ENCODE measurements at regions not wholly inside any gene's neighbourhood (a gene's known extent, or its start where the extent isn't known, plus 50 kb on each side); places are given as distances from the start of the nearest gene placed in this dataset.

DNA sequence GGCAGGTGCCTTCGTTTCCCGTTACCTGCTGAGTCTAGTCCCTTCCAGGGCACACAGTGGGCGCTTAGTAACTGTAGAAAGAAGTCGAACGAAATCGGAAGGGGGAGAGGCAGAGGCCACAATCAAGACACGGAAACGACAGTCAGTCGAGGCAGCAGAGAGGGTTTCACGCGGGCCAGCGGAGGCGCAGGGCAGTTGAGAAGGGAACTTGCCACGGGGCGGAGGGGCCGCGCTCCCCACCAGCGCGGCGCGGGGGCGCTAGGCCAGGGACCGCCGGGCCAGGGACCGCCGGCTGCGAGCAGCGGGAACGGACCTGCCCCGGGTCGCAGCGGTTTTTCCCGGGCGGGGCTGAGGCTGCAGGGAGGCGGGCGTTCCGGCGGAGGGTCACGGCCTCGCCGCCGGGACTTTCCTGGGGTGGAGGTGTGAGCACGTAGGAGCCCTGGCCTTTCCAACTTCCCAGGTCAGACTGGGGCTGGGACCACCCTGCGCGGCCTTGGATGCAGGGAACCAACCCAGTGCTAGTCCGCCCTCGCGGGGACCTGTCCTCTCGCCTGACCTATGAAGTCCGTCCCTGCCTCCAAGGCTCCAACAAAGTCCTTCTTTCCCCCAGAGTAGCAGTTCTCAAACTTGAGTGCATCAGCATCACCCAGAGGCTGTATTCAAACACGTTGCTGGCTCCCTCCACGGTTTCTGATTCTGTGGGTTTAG lies 150.1 kb upstream of the FGGY start:
- DNase-seq: peak; percentile 34

DNA sequence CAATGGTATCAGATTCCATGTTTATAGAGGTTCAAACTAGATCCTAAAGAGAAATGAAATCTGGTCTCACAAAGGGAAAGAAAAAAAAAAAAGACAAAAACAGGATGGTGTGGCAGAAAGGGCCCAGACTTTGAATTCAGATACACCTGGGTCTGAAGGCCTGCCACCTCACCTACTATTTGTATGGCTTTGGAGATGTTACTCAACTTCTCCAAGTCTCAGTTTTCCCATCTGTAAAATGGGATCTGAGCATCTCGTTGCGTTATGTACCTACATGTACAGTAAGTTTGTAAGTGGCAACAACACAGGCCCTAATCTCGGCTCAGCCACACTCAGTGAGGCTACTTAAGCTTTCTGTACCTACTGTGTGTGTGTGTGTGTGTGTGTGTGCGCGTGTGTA lies 147.5 kb upstream of the FGGY start:
- no peak for DNase-seq

DNA sequence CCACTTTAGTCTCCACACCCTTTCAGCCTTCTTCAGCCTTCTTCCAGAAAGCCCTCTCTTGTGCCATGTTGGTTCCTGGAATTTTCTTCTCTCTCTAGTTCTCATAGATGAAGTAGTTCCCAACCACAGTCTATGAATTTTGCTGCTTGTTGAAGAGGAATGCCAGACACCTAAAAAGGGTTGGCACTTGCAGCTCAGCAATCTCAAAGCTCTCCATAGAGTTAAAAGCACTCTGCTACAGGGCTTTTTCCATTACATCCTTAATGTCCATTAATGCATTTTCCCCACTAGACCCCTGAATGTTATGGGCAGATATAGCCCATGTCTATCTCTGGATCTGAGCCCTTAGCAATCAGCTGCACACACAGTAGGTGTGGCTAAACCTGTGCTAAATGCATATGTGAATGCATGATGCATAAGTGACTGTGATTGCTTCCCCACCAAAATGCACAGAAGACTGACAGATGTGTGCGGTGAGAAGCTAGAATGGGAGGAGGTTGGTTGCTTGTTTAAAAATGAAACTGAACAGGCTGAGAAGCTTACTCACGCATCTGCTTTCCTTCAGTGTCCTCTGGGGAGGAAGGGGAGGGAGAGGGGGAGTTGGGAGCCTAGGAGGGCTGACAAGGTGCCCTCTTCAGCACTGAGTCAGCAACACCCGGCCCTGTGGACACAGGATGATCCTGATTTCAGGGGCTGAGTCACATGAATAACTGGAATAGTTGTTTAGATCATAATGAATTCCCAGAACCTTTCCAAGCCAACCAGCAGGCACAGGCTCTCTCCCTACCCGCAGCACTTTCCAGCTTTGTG lies 146.1 kb upstream of the FGGY start:
- peak; percentile 51 for DNase-seq

DNA sequence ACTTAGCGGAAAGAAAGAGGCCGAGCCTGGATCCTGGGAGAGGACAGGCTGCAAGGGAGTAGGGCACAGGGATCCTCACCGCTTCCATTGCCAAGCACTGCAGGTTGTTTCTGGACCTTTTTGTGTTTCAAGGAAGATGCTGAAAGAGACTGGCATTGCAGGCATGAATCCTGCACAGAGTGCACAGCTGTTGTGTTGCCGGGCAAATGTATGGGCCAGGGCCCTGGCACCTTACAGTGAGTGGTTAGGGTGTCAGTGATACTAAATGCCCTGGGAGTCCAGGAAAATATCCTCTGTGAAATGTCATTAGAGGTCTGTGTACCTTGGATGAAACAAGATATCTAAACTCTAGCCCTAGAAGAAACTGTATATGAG lies 145.5 kb upstream of the FGGY start:
- DNase-seq: no peak

DNA sequence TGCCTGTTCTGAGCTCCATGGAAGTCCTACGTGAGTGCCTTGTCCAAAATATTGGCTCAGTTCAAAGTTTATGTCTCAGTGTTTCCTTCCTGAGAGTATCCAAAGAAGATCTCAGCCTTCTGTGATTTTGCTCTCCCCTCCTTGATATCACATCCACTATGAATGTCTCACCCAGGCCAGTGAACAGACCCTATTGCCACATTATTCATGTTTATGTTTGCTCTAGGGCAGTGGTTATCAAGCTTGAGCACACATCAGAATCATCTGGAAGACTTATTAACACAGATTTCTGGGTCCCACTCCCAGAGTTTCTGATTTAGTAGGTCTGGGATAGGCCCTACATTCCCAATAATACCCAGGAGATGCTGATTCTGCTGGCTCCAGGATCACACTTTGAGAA lies 145.0 kb upstream of the FGGY start:
- DNase-seq: no peak

DNA sequence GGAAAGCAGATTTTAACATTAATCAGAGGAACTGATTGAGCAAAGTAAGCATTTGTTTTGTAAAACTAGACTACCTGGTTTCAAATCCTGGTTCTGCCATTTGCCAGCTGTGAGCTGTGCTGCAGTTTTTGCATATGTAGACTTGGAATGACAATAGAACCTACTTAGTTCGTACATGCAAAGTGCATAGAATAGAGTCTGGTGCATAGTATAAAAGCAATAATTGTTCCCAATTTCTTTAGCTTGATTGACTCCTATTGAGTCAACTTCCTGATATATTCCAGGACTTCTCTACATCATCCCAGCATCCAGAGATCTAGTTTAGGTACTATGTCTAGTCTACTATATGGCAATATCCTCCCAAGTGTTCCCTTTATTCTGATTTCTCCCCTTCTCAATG lies 144.4 kb upstream of the FGGY start:
- no peak for DNase-seq

DNA sequence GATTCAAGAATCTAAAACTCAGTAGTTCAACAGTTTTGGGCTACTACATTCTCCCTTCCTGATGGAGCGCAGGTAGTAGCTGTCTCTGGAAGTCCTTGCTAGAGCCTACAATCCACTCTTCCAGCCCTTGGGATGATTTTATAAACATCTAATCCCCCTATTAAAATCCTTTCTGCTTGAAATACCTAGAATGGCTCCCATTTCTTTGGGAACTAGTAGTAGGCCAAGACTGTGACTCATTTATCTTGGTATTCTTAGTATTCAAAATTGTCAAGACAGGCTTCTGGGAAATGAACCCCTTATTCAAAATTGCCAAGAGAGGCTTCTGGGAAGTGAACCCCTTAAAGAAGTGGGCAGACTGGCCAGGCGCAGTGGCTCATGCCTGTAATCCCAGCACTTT lies 142.5 kb upstream of the FGGY start:
- no peak for DNase-seq

DNA sequence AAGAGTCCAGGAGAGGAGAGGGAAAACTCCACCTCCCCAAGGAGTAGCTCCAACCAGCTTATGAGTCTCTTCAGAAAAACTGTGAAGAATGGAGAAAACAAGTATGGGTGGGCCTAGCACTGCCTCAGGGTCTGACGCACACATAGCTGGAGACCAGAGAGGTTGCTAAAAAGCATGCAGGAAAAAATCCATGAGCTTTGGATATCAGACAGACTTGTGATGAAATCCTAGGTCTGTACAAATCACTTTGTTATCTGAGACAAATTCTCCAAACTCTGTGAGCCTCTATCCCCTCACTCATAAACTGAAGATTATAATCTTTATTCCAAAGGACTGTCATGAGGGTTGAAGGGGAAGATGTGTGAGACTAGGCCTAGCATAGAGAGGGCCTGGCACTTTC lies 141.5 kb upstream of the FGGY start:
- no peak for DNase-seq

DNA sequence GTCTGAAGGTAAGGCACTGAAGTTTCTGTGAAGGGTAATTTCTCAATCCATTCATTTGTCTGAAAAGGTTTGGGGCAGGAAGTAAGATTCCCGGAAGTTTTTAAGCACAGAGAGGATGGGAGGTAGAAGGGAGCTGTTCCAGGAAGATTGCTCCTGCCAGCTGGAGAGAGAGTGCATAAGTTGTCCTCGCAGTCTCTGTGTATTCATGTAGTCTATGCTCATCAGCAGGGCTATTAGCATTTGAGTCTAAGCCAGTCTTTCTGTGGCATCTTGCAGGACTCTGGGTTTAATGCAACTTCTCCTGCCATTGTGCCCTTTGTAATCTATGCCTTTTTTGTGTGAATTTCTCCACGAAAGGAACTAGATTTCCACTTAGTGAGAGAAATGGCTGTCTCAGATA lies 140.8 kb upstream of the FGGY start:
- no peak for DNase-seq

DNA sequence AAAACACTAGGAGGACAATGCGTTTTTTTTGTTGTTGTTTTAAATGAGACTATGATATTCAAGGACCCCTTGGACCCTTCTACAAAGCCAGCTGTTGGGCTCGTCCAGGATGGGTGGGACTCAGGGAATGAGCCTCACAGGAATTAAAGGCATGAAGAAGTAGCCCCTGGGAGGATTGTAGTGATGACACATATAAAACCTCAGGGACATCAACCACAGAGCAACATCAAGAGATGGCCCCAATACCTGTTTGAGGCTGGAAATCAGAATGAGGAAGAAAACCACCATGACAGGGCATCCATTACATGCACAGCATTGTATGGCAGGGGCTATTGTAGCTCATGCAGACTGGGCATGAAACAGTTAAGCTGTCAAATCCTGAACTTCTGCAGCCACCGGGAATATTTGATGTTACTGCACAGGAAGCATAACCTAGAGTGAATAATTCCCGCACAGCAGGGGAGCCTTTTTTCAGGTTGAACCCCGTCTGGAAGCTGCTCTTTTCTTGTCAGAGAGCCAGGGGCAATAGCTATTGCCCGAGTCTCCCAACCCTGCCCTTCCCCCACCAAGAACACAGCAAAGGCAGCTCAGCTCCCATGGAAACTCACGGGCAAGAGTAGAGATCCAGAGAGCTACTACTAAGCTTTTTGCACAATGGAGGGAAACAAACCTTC lies 140.2 kb upstream of the FGGY start:
- no peak for DNase-seq

DNA sequence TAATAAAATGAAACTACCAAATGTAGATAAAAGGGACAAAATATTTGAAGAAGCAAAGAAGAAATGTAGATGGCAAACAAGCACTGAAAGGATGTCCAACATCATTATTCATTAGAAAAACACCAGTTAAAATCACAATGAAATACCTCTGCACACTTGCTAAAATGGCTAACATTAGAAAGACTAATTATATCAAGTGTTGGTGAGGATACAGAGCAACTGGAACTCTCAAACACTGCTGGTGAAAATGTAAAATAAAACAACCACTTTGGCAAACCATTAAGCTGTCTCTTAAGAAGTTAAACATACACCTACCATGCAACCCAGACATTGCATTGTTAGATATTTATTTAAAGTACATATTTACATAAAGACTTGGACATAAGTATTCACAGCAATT lies 138.6 kb upstream of the FGGY start:
- DNase-seq: no peak

DNA sequence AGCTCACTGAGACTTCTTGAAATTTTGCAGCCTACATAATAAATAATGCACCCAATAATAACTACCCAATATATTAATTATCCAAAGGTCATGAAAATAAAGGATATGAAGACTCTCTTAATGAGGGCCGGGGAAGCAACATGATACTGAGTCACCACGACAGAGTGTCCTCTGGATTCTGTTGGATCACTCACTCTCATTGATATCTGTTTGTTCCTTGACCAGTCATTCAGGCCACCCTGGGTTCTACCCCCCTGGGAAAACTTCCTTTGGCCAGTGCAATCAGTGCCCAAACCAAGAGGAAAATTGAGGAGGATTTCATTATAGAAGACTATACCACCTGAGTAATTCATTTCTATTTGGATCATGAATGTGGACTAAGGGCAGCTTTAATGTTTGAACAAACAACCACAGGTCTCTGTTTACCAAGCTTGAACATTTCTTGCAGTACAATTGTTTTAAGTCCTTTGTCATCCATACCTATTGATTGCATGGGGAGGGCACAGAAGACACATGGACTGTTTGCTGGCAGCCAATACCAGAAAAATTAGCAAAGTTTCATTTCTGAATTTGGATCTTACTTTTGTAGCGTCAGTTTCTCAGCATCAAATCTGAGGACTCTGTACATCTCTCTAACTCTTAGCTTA lies 137.2 kb upstream of the FGGY start:
- DNase-seq: no peak

DNA sequence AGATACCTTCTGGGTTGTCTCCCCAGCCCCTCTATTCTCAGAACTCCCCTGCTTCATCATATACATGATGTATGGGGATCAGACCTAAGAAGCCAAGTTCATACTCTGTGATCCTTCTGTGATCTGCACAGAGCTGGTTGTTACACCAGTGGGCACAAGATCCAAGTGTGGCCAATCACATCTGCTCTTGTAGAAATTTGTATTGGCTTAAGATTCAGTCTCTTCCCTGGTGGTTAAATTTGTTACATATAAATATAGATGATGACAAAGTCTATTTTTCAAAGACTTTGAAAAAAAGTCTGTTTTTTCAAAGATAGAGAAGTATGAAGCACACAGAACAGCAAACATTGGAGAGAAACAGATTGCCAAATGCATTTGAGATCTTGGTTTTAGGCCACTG lies 135.8 kb upstream of the FGGY start:
- DNase-seq: no peak

DNA sequence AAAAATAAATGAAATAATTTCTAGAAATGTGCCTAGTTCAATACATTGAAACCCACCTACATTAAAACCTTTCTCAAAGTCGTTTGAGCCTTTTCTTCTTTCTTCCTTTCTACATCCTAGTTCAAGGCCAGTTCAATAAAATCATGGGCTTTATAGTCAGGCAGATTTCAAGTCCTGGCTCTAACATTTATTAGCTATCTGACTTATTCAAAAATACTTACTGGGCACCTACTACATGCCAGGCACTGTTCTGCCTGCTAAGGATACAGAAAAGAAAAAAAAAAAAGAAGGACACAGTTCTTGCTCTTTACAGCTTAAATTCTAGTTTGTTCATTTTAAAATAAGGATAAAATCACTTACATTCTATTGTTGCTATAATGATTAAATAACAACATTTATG lies 134.2 kb upstream of the FGGY start:
- no peak for DNase-seq

DNA sequence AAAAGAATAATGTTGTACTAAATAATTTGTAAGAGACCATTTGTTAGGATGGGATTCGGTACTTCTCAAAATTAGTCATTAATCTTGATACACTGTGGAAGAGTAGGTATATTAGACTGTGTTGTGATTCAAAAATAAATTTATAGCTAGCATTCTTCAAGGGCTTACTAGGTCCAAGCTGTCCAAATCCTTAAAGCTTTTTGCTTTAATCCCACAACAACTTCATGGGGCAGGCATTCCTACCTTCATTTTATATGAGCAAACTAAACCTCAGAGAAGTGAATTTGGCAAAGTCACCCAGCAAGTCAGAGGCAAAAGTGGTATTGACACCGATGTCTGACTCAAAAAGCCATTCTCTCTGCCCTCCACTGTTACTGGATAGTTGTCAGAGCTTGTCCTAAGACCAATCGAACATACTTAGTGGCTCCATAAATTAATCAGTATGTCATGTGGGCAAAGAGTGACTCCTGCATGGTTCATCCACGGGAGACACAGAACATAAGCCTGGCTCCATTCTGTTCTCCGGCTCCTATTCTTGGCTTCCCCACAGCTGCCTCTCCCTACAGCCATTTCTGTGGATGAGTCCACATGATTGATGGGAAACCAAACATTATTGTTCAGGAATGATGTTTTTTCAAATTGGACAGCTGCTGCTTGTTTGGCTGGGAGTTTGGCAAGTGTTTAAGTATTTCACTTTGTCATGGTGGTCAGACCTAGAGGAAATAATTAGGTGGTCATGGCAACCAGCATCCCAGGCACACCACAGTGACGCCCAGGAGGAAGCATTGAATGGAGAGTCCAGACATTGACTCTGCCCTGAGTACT lies 133.4 kb upstream of the FGGY start:
- no peak for DNase-seq

DNA sequence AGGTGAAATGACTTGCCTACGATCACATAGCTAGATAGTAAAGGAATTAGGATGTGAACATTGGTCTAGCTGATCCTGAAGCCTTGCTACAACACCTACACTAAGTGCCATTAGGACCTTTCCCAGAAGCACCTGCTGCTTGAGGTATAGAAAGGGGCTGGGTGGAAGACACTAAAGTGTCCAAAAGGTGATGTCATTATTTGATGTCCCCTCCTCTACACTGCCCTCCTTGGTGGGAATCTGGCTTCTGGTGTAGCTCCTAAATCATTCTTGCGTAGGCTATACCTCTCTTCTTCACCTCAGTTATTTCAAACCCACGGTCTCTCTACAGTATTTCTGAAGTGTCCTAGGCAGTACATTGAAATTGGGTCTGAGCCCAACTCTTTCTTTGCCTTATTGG lies 132.5 kb upstream of the FGGY start:
- no peak for DNase-seq

DNA sequence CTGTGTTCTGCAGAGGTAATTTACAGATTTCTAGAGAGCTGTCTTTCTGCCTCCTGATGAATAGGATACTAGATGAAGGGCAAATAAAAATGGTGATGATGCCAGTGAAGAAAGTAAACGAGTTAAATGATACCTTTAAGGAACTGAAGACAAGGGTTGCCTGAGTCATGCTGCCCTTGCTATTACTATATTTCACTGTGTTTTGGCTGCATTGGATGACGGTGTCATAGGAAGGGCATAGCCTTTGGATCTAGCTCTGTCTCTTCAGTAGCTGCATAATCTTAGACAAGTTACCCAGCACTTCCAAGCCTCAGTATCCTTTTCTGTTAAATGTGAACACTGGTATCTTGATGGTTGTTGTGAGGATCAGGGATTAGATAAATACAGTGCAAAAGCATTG lies 131.5 kb upstream of the FGGY start:
- no peak for DNase-seq

DNA sequence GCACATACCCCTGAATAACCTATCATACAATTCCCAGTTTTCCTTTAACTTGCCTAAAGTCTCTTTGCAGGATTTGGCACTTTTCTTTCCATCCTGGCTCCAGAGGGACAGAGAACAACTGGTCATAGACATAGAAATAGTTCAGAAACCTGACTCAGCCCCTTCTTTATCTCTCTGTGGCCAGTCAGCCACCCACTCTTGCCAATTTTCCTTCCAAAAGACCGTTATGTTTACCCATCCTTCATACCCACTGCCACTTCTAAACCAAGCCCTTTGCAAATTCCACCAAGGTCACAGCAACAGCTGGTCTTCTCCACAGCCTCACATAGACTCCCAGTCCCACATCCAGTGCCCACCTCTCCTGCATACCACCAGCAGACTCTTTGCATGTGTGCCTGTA lies 127.2 kb upstream of the FGGY start:
- DNase-seq: no peak

DNA sequence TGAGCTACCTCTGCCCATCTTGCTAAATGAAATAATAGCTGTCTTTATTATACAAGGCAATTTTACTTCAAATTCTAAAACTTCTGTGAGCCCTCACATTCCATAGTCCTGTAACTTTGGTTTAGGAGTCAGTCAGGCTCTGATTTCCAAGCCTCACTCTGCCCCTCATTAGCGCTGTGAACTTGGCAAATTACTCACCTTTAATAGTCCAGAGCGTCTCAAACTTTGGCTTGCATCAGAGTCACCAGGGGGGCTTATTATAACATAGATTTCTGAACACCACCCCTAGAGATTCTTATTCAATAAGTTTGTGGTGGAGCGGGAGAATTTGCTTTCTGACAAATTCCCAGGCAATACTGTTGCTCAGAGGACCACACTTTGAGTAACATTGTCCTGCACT lies 126.2 kb upstream of the FGGY start:
- no peak for DNase-seq

DNA sequence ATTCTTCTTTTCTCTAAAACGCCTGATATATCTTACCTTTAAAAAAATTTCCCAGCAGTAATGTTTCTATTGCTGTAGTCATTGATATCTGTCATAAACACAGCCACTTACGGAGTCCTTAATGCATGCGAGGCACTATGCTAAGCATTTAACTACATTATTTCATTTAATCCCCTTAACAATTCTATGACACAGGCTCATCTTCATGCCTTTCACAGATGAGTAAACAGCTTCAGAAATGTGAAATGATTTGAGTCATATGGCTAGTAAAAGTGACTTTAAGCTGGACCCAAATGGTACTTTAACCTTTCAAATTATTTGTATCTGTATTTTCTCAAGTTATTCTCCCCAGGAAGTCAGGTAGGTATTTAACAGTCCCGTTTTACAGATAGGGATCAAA lies 125.1 kb upstream of the FGGY start:
- no peak for DNase-seq

DNA sequence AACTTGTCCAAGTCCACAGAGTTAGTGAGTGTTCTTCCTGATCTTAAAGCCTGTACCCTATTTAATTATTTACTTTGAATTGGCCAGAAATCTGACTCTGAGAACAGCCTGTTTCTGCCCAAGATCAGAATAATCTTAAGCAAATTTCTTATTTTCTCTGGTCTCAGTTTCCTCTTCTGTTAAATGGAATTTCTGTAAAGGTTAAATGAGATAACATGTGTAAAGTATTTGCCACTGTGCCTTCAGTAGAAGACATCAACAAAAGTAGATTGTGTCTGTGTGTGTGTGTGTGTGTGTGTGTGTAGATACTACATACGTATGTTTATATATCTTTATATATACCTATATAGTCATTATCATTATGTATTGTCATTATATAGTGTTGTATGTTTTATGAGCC lies 124.2 kb upstream of the FGGY start:
- DNase-seq: no peak

DNA sequence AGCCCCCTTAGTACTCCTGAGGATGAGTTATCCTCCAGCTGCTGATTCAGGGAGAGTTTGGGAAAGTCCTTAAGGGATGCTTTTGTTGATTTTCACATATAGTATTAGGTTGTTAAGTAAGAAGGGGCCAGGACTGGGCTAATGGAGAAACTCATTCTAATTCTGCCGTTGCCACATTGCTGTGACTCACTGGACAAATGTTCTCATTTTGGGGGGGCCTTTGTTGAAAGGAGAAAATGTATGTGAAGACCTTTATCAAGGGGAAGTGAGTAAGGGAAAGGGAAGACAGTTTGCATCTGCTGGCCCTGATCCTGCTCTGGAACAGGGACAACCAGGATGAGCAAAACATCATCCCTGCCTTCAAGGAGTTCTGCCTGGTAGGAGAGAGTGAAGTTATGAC lies 123.2 kb upstream of the FGGY start:
- no peak for DNase-seq

Measured in muscle of arm (tissue), 1 donor.